Keratinocyte (primary cell): ENCODE measurements at regions not wholly inside any gene's neighbourhood (a gene's known extent, or its start where the extent isn't known, plus 50 kb on each side); places are given as distances from the start of the nearest gene placed in this dataset.

Source experiments
- DNase-seq: peaks from one replicate; pipeline ENCODE4 v3.0.0-alpha.2; 2011; ENCODE audit warnings: low read depth, missing footprints, low spot score
- FAIRE-seq: peaks from 2 replicates; lab custom pipeline; 2011; peaks lifted over from hg19 to GRCh38; lab: Jason Lieb, UNC
- H2AFZ ChIP-seq: 2 replicates; pipeline ENCODE4 v1.6.0; 2012; ENCODE audit warnings: low read length, control low read depth, inconsistent platforms; ENCODE audit not compliant: control insufficient read depth
- H3K27ac ChIP-seq: 2 replicates; pipeline ENCODE4 v1.5.1; 2011; ENCODE audit warnings: low read length; ENCODE audit not compliant: control insufficient read depth, insufficient read depth
- H3K27me3 ChIP-seq: 3 replicates; pipeline ENCODE4 v1.6.0; 2011; ENCODE audit warnings: low read length; ENCODE audit not compliant: control insufficient read depth, insufficient read depth; ENCODE audit errors: extremely low read depth
- H3K36me3 ChIP-seq, 2 experiments: 2 replicates in 1 of 2; 3 replicates in 1 of 2; pipeline ENCODE4 v1.5.1; 2011; ENCODE audit warnings: low read length in 2 of 2, mild to moderate bottlenecking in 1 of 2; ENCODE audit not compliant: control insufficient read depth in 2 of 2, insufficient read depth in 2 of 2; ENCODE audit errors: extremely low read depth in 1 of 2
- H3K4me1 ChIP-seq: 3 replicates; pipeline ENCODE4 v1.5.1; 2011; ENCODE audit warnings: low read length; ENCODE audit not compliant: control insufficient read depth, insufficient read depth; ENCODE audit errors: extremely low read depth
- H3K4me2 ChIP-seq: 3 replicates; pipeline ENCODE4 v1.6.0; 2011; ENCODE audit warnings: low read depth, low read length; ENCODE audit not compliant: control insufficient read depth, insufficient read depth; ENCODE audit errors: extremely low read depth
- H3K4me3 ChIP-seq, 3 experiments: fragments of 200-600 bp in 1 of 3; sonication (generic) in 1 of 3; 2 replicates in 2 of 3; 3 replicates in 1 of 3; pipeline ENCODE4 v1.5.1; 2011 to 2016; ENCODE audit warnings: low read length in 3 of 3, mild to moderate bottlenecking in 3 of 3, control low read depth in 2 of 3, inconsistent platforms in 1 of 3, low read depth in 1 of 3, mixed read lengths in 1 of 3, mixed run types in 1 of 3, moderate library complexity in 1 of 3; ENCODE audit not compliant: control insufficient read depth in 2 of 3, insufficient read depth in 2 of 3; ENCODE audit errors: extremely low read depth in 1 of 3
- H3K79me2 ChIP-seq: 2 replicates; pipeline ENCODE4 v1.6.0; 2012; ENCODE audit warnings: low read length; ENCODE audit not compliant: control insufficient read depth, insufficient read depth
- H3K9ac ChIP-seq: 3 replicates; pipeline ENCODE4 v1.6.0; 2011; ENCODE audit warnings: low read length; ENCODE audit not compliant: control insufficient read depth, insufficient read depth; ENCODE audit errors: extremely low read depth
- H3K9me1 ChIP-seq: 3 replicates; pipeline ENCODE4 v1.6.0; 2011; ENCODE audit warnings: low read length; ENCODE audit not compliant: control insufficient read depth, insufficient read depth; ENCODE audit errors: extremely low read depth
- H3K9me3 ChIP-seq: 2 replicates; pipeline ENCODE4 v1.5.1; 2012; ENCODE audit warnings: low read depth, low read length; ENCODE audit not compliant: control insufficient read depth
- H4K20me1 ChIP-seq: 3 replicates; pipeline ENCODE4 v1.6.0; 2011; ENCODE audit warnings: low read length; ENCODE audit not compliant: control insufficient read depth, insufficient read depth; ENCODE audit errors: extremely low read depth
- EZH2 ChIP-seq: IDR thresholded peaks from one replicate; pipeline ENCODE4 v1.6.1; 2012; ENCODE audit warnings: inconsistent platforms, mild to moderate bottlenecking, low read length, moderate library complexity
- dilution Hi-C: fragments of 300-500 bp; cut with MboI; formaldehyde crosslinking; loops from one replicate; pipeline ENCODE4 v1.7.0; 2020; ENCODE audit warnings: low sequenced_read_pairs; ENCODE audit not compliant: extremely low pct_ligation_motif_present
- TF ChIP-seq, protein P1 (sequence below), 3 experiments: IDR thresholded peaks in 1 of 3; conservative IDR thresholded peaks in 1 of 3; optimal IDR thresholded peaks in 1 of 3; 2 replicates in 2 of 3; 3 replicates in 1 of 3; pipeline versions ENCODE3 to v1.5.1; 2011; ENCODE audit warnings: low read length in 3 of 3, mild to moderate bottlenecking in 3 of 3, moderate library complexity in 2 of 3, control low read depth in 1 of 3, inconsistent platforms in 1 of 3; ENCODE audit not compliant: insufficient read depth in 2 of 3; ENCODE audit errors: extremely low read depth in 1 of 3

DNA sequence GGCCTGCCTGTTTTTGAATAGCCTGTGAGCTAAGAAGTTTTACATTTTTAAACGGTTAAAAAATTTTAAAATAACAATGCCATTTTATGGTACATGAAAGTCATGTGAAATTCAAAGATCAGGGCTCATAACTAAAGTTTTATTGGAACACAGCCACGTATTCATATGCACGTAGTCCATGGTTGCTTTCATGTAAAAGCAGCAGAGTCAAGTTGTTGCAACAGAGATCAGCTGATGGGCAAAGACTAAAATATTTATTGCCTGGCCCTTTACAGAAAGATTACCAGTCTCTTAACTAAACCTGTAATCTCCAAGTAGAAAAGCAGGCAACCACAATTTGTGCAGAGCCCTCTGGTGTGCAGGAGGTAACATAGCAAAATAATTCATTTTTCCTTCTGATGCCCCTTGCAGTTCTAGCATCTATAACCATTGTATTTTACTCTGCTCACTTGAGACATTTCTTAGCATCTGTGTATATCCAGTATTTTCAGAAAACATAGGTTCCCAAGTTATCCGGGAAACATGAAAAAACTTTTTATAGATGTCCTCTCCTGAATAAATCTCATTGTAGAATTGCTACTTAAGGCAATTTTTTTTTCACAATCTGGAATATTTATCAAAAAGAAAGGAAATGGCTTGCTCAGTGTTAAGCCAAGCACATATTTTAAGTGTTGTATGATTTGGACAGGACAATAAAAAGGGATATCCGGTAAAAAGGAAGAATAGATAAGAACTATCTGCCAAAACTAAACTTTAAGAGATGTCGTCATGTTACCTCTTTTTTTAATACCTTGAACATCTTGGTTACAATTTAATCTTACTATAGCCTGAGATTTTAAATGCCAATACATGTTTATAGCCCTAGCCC is 430.8 kb downstream of the PLPP3 start:
- FAIRE-seq (no peak), DNase-seq (no peak)
- Histone ChIP-seq H3K4me3 (no peak overlapping the region), H3K79me2 (no peaks in the 10 kb centered on the region), H3K27me3 (no peaks in the 10 kb centered on the region), H3K9me1 (no peaks in the 10 kb centered on the region), H3K4me2 (no peak overlapping the region), H2AFZ (no peak overlapping the region), H3K36me3 (no peaks in the 10 kb centered on the region), H3K9ac (no peak overlapping the region), H3K4me1 (no peaks in the 10 kb centered on the region), H3K27ac (no peak overlapping the region), H4K20me1 (no peaks in the 10 kb centered on the region), H3K9me3 (no peaks in the 10 kb centered on the region)
- TF ChIP-seq EZH2: no peak
- TF ChIP-seq, protein P1, sequence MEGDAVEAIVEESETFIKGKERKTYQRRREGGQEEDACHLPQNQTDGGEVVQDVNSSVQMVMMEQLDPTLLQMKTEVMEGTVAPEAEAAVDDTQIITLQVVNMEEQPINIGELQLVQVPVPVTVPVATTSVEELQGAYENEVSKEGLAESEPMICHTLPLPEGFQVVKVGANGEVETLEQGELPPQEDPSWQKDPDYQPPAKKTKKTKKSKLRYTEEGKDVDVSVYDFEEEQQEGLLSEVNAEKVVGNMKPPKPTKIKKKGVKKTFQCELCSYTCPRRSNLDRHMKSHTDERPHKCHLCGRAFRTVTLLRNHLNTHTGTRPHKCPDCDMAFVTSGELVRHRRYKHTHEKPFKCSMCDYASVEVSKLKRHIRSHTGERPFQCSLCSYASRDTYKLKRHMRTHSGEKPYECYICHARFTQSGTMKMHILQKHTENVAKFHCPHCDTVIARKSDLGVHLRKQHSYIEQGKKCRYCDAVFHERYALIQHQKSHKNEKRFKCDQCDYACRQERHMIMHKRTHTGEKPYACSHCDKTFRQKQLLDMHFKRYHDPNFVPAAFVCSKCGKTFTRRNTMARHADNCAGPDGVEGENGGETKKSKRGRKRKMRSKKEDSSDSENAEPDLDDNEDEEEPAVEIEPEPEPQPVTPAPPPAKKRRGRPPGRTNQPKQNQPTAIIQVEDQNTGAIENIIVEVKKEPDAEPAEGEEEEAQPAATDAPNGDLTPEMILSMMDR (optimal IDR thresholded peaks at IDR 0.05 in 1 of 3, IDR thresholded peaks at IDR 0.05 in 1 of 3, conservative IDR thresholded peaks at IDR 0.05 in 1 of 3; ENCODE audit: extremely low read depth in 1 of 3, insufficient read depth in 2 of 3, low read length in 3 of 3): no peak
- dilution Hi-C loops: no loop called here

DNA sequence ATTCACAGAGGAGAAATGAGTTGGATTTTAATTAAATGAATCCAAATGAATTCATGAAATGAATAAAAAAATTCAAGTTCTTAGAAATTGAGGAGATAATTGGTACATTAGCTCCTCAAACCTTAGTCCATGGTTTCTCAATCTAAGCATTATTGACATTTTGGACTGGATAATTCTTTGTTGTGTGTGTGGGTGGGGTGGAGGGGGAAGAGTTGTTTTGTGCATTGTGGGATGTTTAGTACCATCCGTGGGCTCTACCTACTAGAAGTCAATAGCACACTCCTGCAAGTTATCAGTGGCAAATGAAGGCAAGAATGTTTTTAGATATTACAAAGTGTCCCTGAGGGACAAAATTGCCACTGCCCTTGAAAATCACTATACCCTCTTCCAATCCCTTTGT is 431.9 kb downstream of the PLPP3 start:
- Histone ChIP-seq H3K9me1 (no peaks in the 10 kb centered on the region), H3K9ac (no peak overlapping the region), H3K79me2 (no peaks in the 10 kb centered on the region), H3K27ac (no peak overlapping the region), H3K4me2 (no peak overlapping the region), H3K9me3 (no peaks in the 10 kb centered on the region), H3K4me3 (no peak overlapping the region), H3K36me3 (no peaks in the 10 kb centered on the region), H4K20me1 (no peaks in the 10 kb centered on the region), H3K4me1 (no peaks in the 10 kb centered on the region), H2AFZ (no peak overlapping the region), H3K27me3 (no peaks in the 10 kb centered on the region)
- FAIRE-seq (no peak), DNase-seq (no peak)
- dilution Hi-C loops: no loop called here
- TF ChIP-seq, protein P1 (optimal IDR thresholded peaks at IDR 0.05 in 1 of 3, IDR thresholded peaks at IDR 0.05 in 1 of 3, conservative IDR thresholded peaks at IDR 0.05 in 1 of 3; ENCODE audit: extremely low read depth in 1 of 3, insufficient read depth in 2 of 3, low read length in 3 of 3): no peak
- TF ChIP-seq EZH2: no peak
